GM23338 (cell line): ENCODE measurements at regions not wholly inside any gene's neighbourhood (a gene's known extent, or its start where the extent isn't known, plus 50 kb on each side); places are given as distances from the start of the nearest gene placed in this dataset.
A peak's percentile ranks its signal among the peaks of the same experiment; 100 is the strongest.

Experiments
- ATAC-seq: fragments of 200-7000 bp; cut with Tn5 transposase; 3 replicates; pipeline ENCODE4 v1.9.1; 2020
- DNase-seq: peaks from one replicate; pipeline ENCODE4 v3.0.0-alpha.2; 2015; ENCODE audit warnings: low spot score
- H2AFZ ChIP-seq: fragments of 200-600 bp; sonication (generic); 2 replicates; pipeline ENCODE4 v1.8.0; 2016; ENCODE audit warnings: antibody characterized with exemption, mild to moderate bottlenecking, moderate library complexity
- H3F3A ChIP-seq: fragments of 200-600 bp; sonication (generic); replicated peaks from 2 replicates; pipeline ENCODE4 v1.8.0; 2017; ENCODE audit warnings: antibody characterized with exemption, mixed run types, low read depth
- H3K27ac ChIP-seq: fragments of 200-600 bp; sonication (generic); 2 replicates; pipeline ENCODE4 v1.6.1; 2016; ENCODE audit warnings: low read depth
- H3K27me3 ChIP-seq: fragments of 200-600 bp; sonication (generic); 2 replicates; pipeline ENCODE4 v1.8.0; 2016; ENCODE audit warnings: mild to moderate bottlenecking, mixed run types, moderate library complexity; ENCODE audit not compliant: insufficient read depth
- H3K36me3 ChIP-seq: fragments of 200-600 bp; sonication (generic); 2 replicates; pipeline ENCODE4 v1.8.0; 2016; ENCODE audit warnings: mild to moderate bottlenecking; ENCODE audit not compliant: insufficient read depth
- H3K4me1 ChIP-seq: fragments of 200-600 bp; sonication (generic); 2 replicates; pipeline ENCODE4 v1.8.0; 2016; ENCODE audit warnings: mild to moderate bottlenecking, moderate library complexity; ENCODE audit not compliant: insufficient read depth
- H3K4me2 ChIP-seq: fragments of 200-600 bp; sonication (generic); 2 replicates; pipeline ENCODE4 v1.7.1; 2017; ENCODE audit warnings: mixed run types
- H3K4me3 ChIP-seq: fragments of 200-600 bp; sonication (generic); 2 replicates; pipeline ENCODE4 v1.6.1; 2016; ENCODE audit warnings: mixed run types
- H3K79me2 ChIP-seq: fragments of 200-600 bp; sonication (generic); replicated peaks from 2 replicates; pipeline ENCODE4 v1.8.0; 2017; ENCODE audit warnings: mild to moderate bottlenecking; ENCODE audit not compliant: insufficient read depth
- H3K9me2 ChIP-seq: fragments of 200-600 bp; sonication (generic); 2 replicates; pipeline ENCODE4 v1.8.0; 2017; ENCODE audit not compliant: insufficient read depth
- H4K20me1 ChIP-seq: fragments of 200-600 bp; sonication (generic); replicated peaks from 2 replicates; pipeline ENCODE4 v1.8.0; 2017; ENCODE audit warnings: mild to moderate bottlenecking; ENCODE audit not compliant: insufficient read depth
- H3K27ac Mint-ChIP-seq: 2 replicates; pipeline ENCODE4 v1.8.0; 2020; ENCODE audit warnings: inconsistent platforms, mild to moderate bottlenecking, moderate library complexity, mixed read lengths
- H3K27me3 Mint-ChIP-seq: 3 replicates; pipeline ENCODE4 v1.8.0; 2022; ENCODE audit warnings: low read depth, mild to moderate bottlenecking, moderate library complexity, mixed read lengths, inconsistent platforms; ENCODE audit not compliant: insufficient read depth, poor library complexity
- H3K36me3 Mint-ChIP-seq: 3 replicates; pipeline ENCODE4 v1.8.0; 2021; ENCODE audit warnings: low read depth, mild to moderate bottlenecking, inconsistent platforms, moderate library complexity, mixed read lengths
- H3K4me1 Mint-ChIP-seq: 3 replicates; pipeline ENCODE4 v1.8.0; 2020; ENCODE audit warnings: mild to moderate bottlenecking, inconsistent platforms, mixed read lengths
- H3K4me3 Mint-ChIP-seq: 3 replicates; pipeline ENCODE4 v1.8.0; 2021; ENCODE audit warnings: moderate library complexity, mild to moderate bottlenecking, inconsistent platforms, mixed read lengths
- H3K9me3 Mint-ChIP-seq: 3 replicates; pipeline ENCODE4 v1.8.0; 2020; ENCODE audit warnings: moderate library complexity, mild to moderate bottlenecking, inconsistent platforms, mixed read lengths
- JUNB ChIP-seq: IDR thresholded peaks from one replicate; pipeline ENCODE4 v1.6.1; 2016; ENCODE audit warnings: antibody characterized with exemption; ENCODE audit not compliant: unreplicated experiment
- NANOG ChIP-seq: IDR thresholded peaks from 2 replicates; pipeline ENCODE4 v1.6.1; 2016; ENCODE audit warnings: antibody characterized with exemption, borderline replicate concordance
- ZNF114 ChIP-seq: fragments of 250-450 bp; sonication (Bioruptor Pico); IDR thresholded peaks from 2 replicates; pipeline ENCODE4 v1.5.0; 2020; ENCODE audit warnings: mild to moderate bottlenecking, moderate library complexity
- ZNF331 ChIP-seq: fragments of 250-450 bp; sonication (Bioruptor Pico); IDR thresholded peaks from 2 replicates; pipeline ENCODE4 v1.5.0; 2020; ENCODE audit warnings: low read depth, mild to moderate bottlenecking, moderate library complexity
- TF ChIP-seq, protein P1 (sequence below): fragments of 250-450 bp; sonication (Bioruptor Pico); IDR thresholded peaks from 2 replicates; pipeline ENCODE4 v1.5.0; 2020; ENCODE audit warnings: mild to moderate bottlenecking, moderate library complexity
- TF ChIP-seq, protein P2 (sequence below): IDR thresholded peaks from one replicate; pipeline ENCODE4 v1.6.1; 2018; ENCODE audit warnings: antibody characterized with exemption; ENCODE audit not compliant: unreplicated experiment
- TF ChIP-seq, protein P3 (sequence below), 2 experiments: fragments of 200-600 bp in 1 of 2; sonication (generic) in 1 of 2; conservative IDR thresholded peaks; 2 replicates each; pipeline versions ENCODE4 v1.5.1 to v1.6.1; 2016 to 2017; ENCODE audit warnings: antibody characterized with exemption in 2 of 2, low read depth in 2 of 2, mild to moderate bottlenecking in 2 of 2, moderate library complexity in 1 of 2

DNA sequence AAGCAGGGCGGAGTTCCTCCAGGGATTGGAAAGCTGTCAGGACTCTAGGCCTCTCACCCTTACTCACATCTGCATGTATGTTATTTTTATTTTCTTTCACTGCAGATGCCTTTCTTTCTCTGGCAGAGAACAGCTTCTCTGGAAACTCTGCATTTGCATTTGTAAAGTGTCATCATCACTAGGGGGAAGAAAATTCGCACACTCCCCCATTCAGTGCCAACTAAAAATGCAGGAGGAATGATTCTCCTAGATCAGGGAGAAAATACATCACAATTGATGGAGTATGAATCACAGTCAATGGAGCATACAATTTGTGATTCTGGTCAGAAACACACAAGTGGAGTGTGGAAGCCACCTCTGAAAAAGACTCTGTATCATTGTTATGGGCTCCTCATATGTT is 351.4 kb upstream of the FTMT start (continued):
- TF ChIP-seq, protein P1, sequence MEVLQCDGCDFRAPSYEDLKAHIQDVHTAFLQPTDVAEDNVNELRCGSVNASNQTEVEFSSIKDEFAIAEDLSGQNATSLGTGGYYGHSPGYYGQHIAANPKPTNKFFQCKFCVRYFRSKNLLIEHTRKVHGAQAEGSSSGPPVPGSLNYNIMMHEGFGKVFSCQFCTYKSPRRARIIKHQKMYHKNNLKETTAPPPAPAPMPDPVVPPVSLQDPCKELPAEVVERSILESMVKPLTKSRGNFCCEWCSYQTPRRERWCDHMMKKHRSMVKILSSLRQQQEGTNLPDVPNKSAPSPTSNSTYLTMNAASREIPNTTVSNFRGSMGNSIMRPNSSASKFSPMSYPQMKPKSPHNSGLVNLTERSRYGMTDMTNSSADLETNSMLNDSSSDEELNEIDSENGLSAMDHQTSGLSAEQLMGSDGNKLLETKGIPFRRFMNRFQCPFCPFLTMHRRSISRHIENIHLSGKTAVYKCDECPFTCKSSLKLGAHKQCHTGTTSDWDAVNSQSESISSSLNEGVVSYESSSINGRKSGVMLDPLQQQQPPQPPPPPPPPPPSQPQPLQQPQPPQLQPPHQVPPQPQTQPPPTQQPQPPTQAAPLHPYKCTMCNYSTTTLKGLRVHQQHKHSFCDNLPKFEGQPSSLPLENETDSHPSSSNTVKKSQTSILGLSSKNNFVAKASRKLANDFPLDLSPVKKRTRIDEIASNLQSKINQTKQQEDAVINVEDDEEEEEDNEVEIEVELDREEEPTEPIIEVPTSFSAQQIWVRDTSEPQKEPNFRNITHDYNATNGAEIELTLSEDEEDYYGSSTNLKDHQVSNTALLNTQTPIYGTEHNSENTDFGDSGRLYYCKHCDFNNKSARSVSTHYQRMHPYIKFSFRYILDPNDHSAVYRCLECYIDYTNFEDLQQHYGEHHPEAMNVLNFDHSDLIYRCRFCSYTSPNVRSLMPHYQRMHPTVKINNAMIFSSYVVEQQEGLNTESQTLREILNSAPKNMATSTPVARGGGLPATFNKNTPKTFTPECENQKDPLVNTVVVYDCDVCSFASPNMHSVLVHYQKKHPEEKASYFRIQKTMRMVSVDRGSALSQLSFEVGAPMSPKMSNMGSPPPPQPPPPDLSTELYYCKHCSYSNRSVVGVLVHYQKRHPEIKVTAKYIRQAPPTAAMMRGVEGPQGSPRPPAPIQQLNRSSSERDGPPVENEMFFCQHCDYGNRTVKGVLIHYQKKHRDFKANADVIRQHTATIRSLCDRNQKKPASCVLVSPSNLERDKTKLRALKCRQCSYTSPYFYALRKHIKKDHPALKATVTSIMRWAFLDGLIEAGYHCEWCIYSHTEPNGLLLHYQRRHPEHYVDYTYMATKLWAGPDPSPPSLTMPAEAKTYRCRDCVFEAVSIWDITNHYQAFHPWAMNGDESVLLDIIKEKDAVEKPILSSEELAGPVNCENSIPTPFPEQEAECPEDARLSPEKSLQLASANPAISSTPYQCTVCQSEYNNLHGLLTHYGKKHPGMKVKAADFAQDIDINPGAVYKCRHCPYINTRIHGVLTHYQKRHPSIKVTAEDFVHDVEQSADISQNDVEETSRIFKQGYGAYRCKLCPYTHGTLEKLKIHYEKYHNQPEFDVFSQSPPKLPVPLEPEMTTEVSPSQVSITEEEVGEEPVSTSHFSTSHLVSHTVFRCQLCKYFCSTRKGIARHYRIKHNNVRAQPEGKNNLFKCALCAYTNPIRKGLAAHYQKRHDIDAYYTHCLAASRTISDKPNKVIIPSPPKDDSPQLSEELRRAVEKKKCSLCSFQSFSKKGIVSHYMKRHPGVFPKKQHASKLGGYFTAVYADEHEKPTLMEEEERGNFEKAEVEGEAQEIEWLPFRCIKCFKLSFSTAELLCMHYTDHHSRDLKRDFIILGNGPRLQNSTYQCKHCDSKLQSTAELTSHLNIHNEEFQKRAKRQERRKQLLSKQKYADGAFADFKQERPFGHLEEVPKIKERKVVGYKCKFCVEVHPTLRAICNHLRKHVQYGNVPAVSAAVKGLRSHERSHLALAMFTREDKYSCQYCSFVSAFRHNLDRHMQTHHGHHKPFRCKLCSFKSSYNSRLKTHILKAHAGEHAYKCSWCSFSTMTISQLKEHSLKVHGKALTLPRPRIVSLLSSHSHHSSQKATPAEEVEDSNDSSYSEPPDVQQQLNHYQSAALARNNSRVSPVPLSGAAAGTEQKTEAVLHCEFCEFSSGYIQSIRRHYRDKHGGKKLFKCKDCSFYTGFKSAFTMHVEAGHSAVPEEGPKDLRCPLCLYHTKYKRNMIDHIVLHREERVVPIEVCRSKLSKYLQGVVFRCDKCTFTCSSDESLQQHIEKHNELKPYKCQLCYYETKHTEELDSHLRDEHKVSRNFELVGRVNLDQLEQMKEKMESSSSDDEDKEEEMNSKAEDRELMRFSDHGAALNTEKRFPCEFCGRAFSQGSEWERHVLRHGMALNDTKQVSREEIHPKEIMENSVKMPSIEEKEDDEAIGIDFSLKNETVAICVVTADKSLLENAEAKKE, result peak; percentile 62

DNA sequence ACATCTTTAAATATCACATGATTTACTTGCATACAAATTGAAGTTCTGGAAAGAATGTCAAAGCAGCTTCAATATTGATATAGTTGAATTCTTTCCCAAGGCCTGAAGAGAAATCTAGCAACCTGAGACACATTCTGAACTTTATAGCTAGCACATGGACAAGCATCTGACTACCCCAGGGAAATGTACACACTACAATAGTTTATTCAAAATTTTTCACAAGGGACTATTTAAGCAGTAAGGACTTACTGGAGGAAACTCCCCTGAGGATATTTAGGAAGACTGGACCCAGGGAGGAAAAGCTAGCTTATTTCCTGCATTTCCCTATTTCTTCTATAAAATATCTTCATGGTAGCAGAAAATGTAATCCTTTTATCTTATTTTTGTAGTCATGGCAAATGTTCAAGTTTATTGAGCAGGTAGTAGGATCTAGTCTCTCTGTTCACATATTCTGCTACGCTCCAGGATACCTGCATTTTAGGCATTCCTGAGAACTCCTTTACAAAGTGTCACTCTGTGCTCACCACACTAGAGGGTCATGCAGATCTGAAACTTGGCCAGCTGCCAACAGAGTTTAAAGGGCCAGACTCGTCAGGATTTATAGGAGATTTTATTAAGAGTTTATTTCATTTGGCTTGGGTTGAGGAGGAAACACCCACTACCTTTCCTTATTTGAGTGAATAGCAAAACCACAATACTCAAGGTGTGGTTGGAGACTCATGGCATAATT is 348.4 kb upstream of the FTMT start:
- Mint-ChIP-seq H3K27ac (peak overlapping the region; percentile 89), H3K4me3 (no peak overlapping the region), H3K9me3 (no peaks in the 10 kb centered on the region), H3K4me1 (peaks cover 26% of the 10 kb centered on the region), H3K36me3 (no peaks in the 10 kb centered on the region), H3K27me3 (no peaks in the 10 kb centered on the region)
- Histone ChIP-seq H3K4me3 (no peak overlapping the region), H3K27me3 (no peaks in the 10 kb centered on the region), H2AFZ (no peak overlapping the region), H3K36me3 (no peaks in the 10 kb centered on the region), H3K27ac (no peak overlapping the region), H3K4me1 (peaks cover 12% of the 10 kb centered on the region), H3K4me2 (0 out of 2 replicates have a peak overlapping the region, but pooled peaks have one; percentile 4), H3F3A (no peaks in the 10 kb centered on the region), H4K20me1 (no peaks in the 10 kb centered on the region), H3K79me2 (no peaks in the 10 kb centered on the region), H3K9me2 (no peaks in the 10 kb centered on the region)
- TF ChIP-seq, protein P2, sequence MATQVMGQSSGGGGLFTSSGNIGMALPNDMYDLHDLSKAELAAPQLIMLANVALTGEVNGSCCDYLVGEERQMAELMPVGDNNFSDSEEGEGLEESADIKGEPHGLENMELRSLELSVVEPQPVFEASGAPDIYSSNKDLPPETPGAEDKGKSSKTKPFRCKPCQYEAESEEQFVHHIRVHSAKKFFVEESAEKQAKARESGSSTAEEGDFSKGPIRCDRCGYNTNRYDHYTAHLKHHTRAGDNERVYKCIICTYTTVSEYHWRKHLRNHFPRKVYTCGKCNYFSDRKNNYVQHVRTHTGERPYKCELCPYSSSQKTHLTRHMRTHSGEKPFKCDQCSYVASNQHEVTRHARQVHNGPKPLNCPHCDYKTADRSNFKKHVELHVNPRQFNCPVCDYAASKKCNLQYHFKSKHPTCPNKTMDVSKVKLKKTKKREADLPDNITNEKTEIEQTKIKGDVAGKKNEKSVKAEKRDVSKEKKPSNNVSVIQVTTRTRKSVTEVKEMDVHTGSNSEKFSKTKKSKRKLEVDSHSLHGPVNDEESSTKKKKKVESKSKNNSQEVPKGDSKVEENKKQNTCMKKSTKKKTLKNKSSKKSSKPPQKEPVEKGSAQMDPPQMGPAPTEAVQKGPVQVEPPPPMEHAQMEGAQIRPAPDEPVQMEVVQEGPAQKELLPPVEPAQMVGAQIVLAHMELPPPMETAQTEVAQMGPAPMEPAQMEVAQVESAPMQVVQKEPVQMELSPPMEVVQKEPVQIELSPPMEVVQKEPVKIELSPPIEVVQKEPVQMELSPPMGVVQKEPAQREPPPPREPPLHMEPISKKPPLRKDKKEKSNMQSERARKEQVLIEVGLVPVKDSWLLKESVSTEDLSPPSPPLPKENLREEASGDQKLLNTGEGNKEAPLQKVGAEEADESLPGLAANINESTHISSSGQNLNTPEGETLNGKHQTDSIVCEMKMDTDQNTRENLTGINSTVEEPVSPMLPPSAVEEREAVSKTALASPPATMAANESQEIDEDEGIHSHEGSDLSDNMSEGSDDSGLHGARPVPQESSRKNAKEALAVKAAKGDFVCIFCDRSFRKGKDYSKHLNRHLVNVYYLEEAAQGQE, result no peak
- TF ChIP-seq JUNB (no peak), ZNF114 (CRISPR knock-in tag) (no peak), NANOG (no peak), ZNF331 (CRISPR knock-in tag) (no peak)
- TF ChIP-seq, protein P3, sequence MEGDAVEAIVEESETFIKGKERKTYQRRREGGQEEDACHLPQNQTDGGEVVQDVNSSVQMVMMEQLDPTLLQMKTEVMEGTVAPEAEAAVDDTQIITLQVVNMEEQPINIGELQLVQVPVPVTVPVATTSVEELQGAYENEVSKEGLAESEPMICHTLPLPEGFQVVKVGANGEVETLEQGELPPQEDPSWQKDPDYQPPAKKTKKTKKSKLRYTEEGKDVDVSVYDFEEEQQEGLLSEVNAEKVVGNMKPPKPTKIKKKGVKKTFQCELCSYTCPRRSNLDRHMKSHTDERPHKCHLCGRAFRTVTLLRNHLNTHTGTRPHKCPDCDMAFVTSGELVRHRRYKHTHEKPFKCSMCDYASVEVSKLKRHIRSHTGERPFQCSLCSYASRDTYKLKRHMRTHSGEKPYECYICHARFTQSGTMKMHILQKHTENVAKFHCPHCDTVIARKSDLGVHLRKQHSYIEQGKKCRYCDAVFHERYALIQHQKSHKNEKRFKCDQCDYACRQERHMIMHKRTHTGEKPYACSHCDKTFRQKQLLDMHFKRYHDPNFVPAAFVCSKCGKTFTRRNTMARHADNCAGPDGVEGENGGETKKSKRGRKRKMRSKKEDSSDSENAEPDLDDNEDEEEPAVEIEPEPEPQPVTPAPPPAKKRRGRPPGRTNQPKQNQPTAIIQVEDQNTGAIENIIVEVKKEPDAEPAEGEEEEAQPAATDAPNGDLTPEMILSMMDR (conservative IDR thresholded peaks at IDR 0.05; ENCODE audit: low read depth in 2 of 2), result no peak
- DNase-seq, result peak; percentile 85
- ATAC-seq, result peak; percentile 98
